Inflammatory macrophage treated with lipopolysaccharide for 1 hour (primary cell): ENCODE measurements at regions not wholly inside any gene's neighbourhood (a gene's known extent, or its start where the extent isn't known, plus 50 kb on each side); places are given as distances from the start of the nearest gene placed in this dataset.

Source experiments
- DNase-seq, 2 donors: peaks; one replicate each; pipeline ENCODE4 v3.0.0-alpha.2; 2020 to 2022

- no peak for DNase-seq
Observed at GRCh38 chr18:77668219-77668618, 418.6 kb downstream of the GALR1 start.

- no peak for DNase-seq
Observed at GRCh38 chr18:77669331-77669730, 419.7 kb downstream of the GALR1 start.

GRCh38 chr18:77671456-77672167, 422.0 kb downstream of the GALR1 start:
- DNase-seq: no peak

GRCh38 chr18:77676910-77677309, 427.3 kb downstream of the GALR1 start:
- no peak for DNase-seq

GRCh38 chr18:77677536-77677935, 427.9 kb downstream of the GALR1 start:
- no peak for DNase-seq

- DNase-seq: no peak
Observed at GRCh38 chr18:77679869-77680268, 430.2 kb downstream of the GALR1 start.

GRCh38 chr18:77700051-77700450, 450.4 kb downstream of the GALR1 start:
- no peak for DNase-seq

- DNase-seq: no peak
Observed at GRCh38 chr18:77701977-77702376, 452.3 kb downstream of the GALR1 start.

- no peak for DNase-seq
Observed at GRCh38 chr18:77702686-77703085, 453.0 kb downstream of the GALR1 start.

- no peak for DNase-seq
Observed at GRCh38 chr18:77705301-77705700, 455.7 kb downstream of the GALR1 start.

GRCh38 chr18:77708826-77709506, 459.3 kb downstream of the GALR1 start:
- DNase-seq: no peak

GRCh38 chr18:77711096-77711495, 461.4 kb downstream of the GALR1 start:
- no peak for DNase-seq

GRCh38 chr18:77714716-77715115, 465.1 kb downstream of the GALR1 start:
- no peak for DNase-seq

- DNase-seq: no peak
Observed at GRCh38 chr18:77716282-77716681, 466.6 kb downstream of the GALR1 start.

- DNase-seq: no peak
Observed at GRCh38 chr18:77733292-77733903, 483.8 kb downstream of the GALR1 start.

- no peak for DNase-seq
Observed at GRCh38 chr18:77736842-77737241, 487.2 kb downstream of the GALR1 start.

GRCh38 chr18:77737405-77737804, 487.8 kb downstream of the GALR1 start:
- no peak for DNase-seq

- peak in 1 of 2 donors; percentile 2 for DNase-seq
Observed at GRCh38 chr18:77749089-77749488, 499.4 kb downstream of the GALR1 start.

GRCh38 chr18:77750006-77750405, 500.4 kb downstream of the GALR1 start:
- no peak for DNase-seq

GRCh38 chr18:77754475-77755044, 504.9 kb downstream of the GALR1 start:
- no peak for DNase-seq

GRCh38 chr18:77755187-77755586, 505.5 kb downstream of the GALR1 start:
- DNase-seq: no peak

- no peak for DNase-seq
Observed at GRCh38 chr18:77761332-77761731, 511.7 kb downstream of the GALR1 start.

GRCh38 chr18:77762014-77762413, 512.4 kb downstream of the GALR1 start:
- peak in 1 of 2 donors; percentile 1 for DNase-seq

GRCh38 chr18:77762642-77763041, 513.0 kb downstream of the GALR1 start:
- no peak for DNase-seq
